HEK293 (cell line): ENCODE measurements at regions not wholly inside any gene's neighbourhood (a gene's known extent, or its start where the extent isn't known, plus 50 kb on each side); places are given as distances from the start of the nearest gene placed in this dataset.
"Not testable (repeated sequence)": the region's sequence is repeated elsewhere in the genome, so short reads cannot be mapped to it uniquely, and the experiment has no call there.

Experiments used
- GLIS1 ChIP-seq: fragments of 450-650 bp; formaldehyde crosslinking; IDR thresholded peaks from 2 replicates; pipeline ENCODE4 v1.5.1; 2016; ENCODE audit warnings: missing biosample characterization, missing genetic modification characterization
- MYNN ChIP-seq: fragments of 450-650 bp; formaldehyde crosslinking; IDR thresholded peaks from 2 replicates; pipeline ENCODE4 v1.5.1; 2016; ENCODE audit warnings: missing biosample characterization, missing genetic modification characterization, borderline replicate concordance
- TF ChIP-seq, protein P1 (sequence below): fragments of 450-650 bp; formaldehyde crosslinking; IDR thresholded peaks from 2 replicates; pipeline ENCODE4 v1.5.1; 2016; ENCODE audit warnings: missing biosample characterization, missing genetic modification characterization
- TF ChIP-seq, protein P2 (sequence below): fragments of 450-650 bp; formaldehyde crosslinking; IDR thresholded peaks from 2 replicates; pipeline ENCODE4 v1.5.1; 2016; ENCODE audit warnings: missing biosample characterization, missing genetic modification characterization

DNA sequence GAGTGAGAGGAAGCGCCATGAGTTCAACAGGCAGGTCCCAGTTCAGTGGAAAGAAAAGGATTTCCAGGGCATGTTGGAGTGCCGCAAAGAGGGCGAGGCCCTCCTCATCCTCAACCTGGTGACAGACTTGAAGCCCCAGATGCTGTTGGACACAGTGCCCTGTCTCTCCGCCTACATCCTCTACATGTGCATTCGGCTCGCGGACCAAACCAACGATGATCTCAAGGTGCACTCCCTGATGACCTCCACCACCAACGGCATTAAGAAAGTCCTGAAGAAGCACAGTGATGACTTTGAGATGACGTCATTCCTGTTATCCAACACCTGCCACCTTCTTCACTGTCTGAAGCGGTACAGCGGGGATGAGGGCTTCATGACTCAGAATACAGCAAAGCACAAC is 1667.4 kb downstream of the SPATA31A7 start:
- TF ChIP-seq GLIS1, MYNN (tag by site-specific recombination): not testable (repeated sequence)
- TF ChIP-seq, protein P1, sequence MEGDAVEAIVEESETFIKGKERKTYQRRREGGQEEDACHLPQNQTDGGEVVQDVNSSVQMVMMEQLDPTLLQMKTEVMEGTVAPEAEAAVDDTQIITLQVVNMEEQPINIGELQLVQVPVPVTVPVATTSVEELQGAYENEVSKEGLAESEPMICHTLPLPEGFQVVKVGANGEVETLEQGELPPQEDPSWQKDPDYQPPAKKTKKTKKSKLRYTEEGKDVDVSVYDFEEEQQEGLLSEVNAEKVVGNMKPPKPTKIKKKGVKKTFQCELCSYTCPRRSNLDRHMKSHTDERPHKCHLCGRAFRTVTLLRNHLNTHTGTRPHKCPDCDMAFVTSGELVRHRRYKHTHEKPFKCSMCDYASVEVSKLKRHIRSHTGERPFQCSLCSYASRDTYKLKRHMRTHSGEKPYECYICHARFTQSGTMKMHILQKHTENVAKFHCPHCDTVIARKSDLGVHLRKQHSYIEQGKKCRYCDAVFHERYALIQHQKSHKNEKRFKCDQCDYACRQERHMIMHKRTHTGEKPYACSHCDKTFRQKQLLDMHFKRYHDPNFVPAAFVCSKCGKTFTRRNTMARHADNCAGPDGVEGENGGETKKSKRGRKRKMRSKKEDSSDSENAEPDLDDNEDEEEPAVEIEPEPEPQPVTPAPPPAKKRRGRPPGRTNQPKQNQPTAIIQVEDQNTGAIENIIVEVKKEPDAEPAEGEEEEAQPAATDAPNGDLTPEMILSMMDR (tag by site-specific recombination) = not testable (repeated sequence)
- TF ChIP-seq, protein P2, sequence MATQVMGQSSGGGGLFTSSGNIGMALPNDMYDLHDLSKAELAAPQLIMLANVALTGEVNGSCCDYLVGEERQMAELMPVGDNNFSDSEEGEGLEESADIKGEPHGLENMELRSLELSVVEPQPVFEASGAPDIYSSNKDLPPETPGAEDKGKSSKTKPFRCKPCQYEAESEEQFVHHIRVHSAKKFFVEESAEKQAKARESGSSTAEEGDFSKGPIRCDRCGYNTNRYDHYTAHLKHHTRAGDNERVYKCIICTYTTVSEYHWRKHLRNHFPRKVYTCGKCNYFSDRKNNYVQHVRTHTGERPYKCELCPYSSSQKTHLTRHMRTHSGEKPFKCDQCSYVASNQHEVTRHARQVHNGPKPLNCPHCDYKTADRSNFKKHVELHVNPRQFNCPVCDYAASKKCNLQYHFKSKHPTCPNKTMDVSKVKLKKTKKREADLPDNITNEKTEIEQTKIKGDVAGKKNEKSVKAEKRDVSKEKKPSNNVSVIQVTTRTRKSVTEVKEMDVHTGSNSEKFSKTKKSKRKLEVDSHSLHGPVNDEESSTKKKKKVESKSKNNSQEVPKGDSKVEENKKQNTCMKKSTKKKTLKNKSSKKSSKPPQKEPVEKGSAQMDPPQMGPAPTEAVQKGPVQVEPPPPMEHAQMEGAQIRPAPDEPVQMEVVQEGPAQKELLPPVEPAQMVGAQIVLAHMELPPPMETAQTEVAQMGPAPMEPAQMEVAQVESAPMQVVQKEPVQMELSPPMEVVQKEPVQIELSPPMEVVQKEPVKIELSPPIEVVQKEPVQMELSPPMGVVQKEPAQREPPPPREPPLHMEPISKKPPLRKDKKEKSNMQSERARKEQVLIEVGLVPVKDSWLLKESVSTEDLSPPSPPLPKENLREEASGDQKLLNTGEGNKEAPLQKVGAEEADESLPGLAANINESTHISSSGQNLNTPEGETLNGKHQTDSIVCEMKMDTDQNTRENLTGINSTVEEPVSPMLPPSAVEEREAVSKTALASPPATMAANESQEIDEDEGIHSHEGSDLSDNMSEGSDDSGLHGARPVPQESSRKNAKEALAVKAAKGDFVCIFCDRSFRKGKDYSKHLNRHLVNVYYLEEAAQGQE (tag by site-specific recombination) = not testable (repeated sequence)
